Testis (tissue), 2 donors: ENCODE measurements at regions not wholly inside any gene's neighbourhood (a gene's known extent, or its start where the extent isn't known, plus 50 kb on each side); places are given as distances from the start of the nearest gene placed in this dataset.

ENCODE experiments used
- CTCF ChIP-seq, 3 experiments: fragments of 450-650 bp in 2 of 3; fragments of 200-600 bp in 1 of 3; sonication (generic) in 1 of 3; IDR thresholded peaks; one replicate each; pipeline ENCODE4 v1.5.1; 2016 to 2019; ENCODE audit warnings: antibody characterized with exemption in 3 of 3, mild to moderate bottlenecking in 2 of 3, moderate library complexity in 1 of 3
- POLR2A ChIP-seq: fragments of 450-650 bp; IDR thresholded peaks from one replicate; pipeline ENCODE4 v1.6.1; 2017; ENCODE audit warnings: antibody characterized with exemption, mild to moderate bottlenecking, moderate library complexity

GRCh38 chr2:41863062-41863461 is 184.8 kb upstream of the PKDCC start:
- no peak for TF ChIP-seq CTCF (IDR thresholded peaks at IDR 0.05)
- TF ChIP-seq POLR2A: no peak
